Heart right ventricle (tissue), 16 donors: ENCODE measurements at regions not wholly inside any gene's neighbourhood (a gene's known extent, or its start where the extent isn't known, plus 50 kb on each side); places are given as distances from the start of the nearest gene placed in this dataset.

Source experiments
- ATAC-seq, 8 donors: fragments of 200-7000 bp; cut with Tn5 transposase; one replicate each; pipeline ENCODE4 v1.9.1; 2020; ENCODE audit warnings: mild to moderate bottlenecking in 8 of 8, moderate library complexity in 8 of 8, moderate number of reproducible peaks in 1 of 8
- DNase-seq, 2 donors: peaks; one replicate each; pipeline ENCODE4 v3.0.0-alpha.2; 2020
- H3K27ac ChIP-seq, 10 donors: fragments of 200-600 bp; sonication (generic) in 2 of 10; one replicate each; pipeline versions ENCODE4 v1.5.0 to v1.8.0; 2020 to 2022; ENCODE audit warnings: mild to moderate bottlenecking in 3 of 10
- H3K27me3 ChIP-seq, 7 donors: fragments of 200-600 bp; one replicate each; pipeline ENCODE4 v1.8.0; 2021 to 2022; ENCODE audit warnings: mild to moderate bottlenecking in 2 of 7
- H3K36me3 ChIP-seq, 9 donors: fragments of 200-600 bp; sonication (generic) in 1 of 9; one replicate each; pipeline versions ENCODE4 v1.5.0 to v1.8.0; 2020 to 2022; ENCODE audit warnings: mild to moderate bottlenecking in 2 of 9
- H3K4me1 ChIP-seq, 9 donors: fragments of 200-600 bp; sonication (generic) in 1 of 9; one replicate each; pipeline versions ENCODE4 v1.5.0 to v1.8.0; 2020 to 2022; ENCODE audit warnings: mild to moderate bottlenecking in 4 of 9
- H3K4me3 ChIP-seq, 10 donors: fragments of 200-600 bp; sonication (generic) in 2 of 10; one replicate each; pipeline versions ENCODE4 v1.5.0 to v1.8.0; 2020 to 2022; ENCODE audit warnings: mild to moderate bottlenecking in 7 of 10, moderate library complexity in 2 of 10
- H3K9me3 ChIP-seq, 11 donors: fragments of 200-600 bp in 10 of 11; sonication (generic) in 2 of 11; one replicate each; pipeline versions ENCODE4 v1.5.0 to v1.8.0; 2013 to 2022; ENCODE audit warnings: mild to moderate bottlenecking in 2 of 11, control low read depth in 1 of 11, moderate library complexity in 1 of 11
- CTCF ChIP-seq, 9 donors: fragments of 200-600 bp; sonication (generic) in 2 of 9; IDR thresholded peaks; one replicate each; pipeline versions ENCODE4 v1.5.0 to v1.8.0; 2021 to 2022; ENCODE audit warnings: antibody characterized with exemption in 9 of 9, mild to moderate bottlenecking in 5 of 9, moderate library complexity in 1 of 9
- WGBS, 2 donors: extraction: QIAGEN DNeasy Blood & Tissue Kit; methylation state at CpG; one replicate each; pipeline ENCODE4 v1.1.7; 2013; ENCODE audit warnings: inconsistent platforms in 1 of 2; 5-methylcytosine and 5-hydroxymethylcytosine counted together
- intact Hi-C, 10 donors: fragments of 100-400 bp; cut with DNase I; formaldehyde crosslinking; loops; one replicate each; pipeline versions ENCODE4 v1.11.1 to v1.14.2; 2022
- donor health status: Arrhythmogenic right ventricular cardiomyopathy.
- donor health status: ischemic (EF 13 %, LVEDD 7.1; RV severe dilation, severe dysfunction).
- donor health status: healthy with polysubstance abuse.
- donor health status: DM: no; HTN: yes; CAD: no.
- donor health status: DM: no; HTN: no; CAD: no.
- donor health status: ischemic (EF 25% LVEDD 6.9; RV normal size, moderate dysfunction).
- donor health status: ischemic (EF 25% LVEDD 5.7; RV mildly dilated, moderate dysfunction).
- donor health status: healthy.
- donor health status: DM: yes; HTN: yes; CAD: no.
- donor health status: Ischemic cardiomyopathy.
- donor health status: ischemic (EF 35%, LVEDD 5.7; RV mildly dilated, moderate dysfunction).
- donor health status: nonischemic (EF 11% LVEDD 7.7; RV severe dilation, severe dysfunction).
- donor health status: DM: yes; HTN: yes; CAD: no.
- donor health status: PGD.
- donor health status: ischemic (EF 29% LVEDD 5.4; RV normal size, mild dysfunction).
- donor health status: nonischemic (EF 23%, LVEDD 6.1; RV moderate dilation, normal function).

- intact Hi-C loops: no loop called here
- DNase-seq (no peak), ATAC-seq (no peak)
- Histone ChIP-seq H3K27ac (no peak overlapping the region), H3K27me3 (peaks cover 0 to 5% (median 0%) of the 10 kb centered on the region in 7 donors), H3K9me3 (no peaks in the 10 kb centered on the region), H3K36me3 (no peaks in the 10 kb centered on the region), H3K4me1 (no peaks in the 10 kb centered on the region), H3K4me3 (no peak overlapping the region)
- WGBS, 2 donors: 71 to 79% methylated on average over 1 of the region's 1 CpG
- TF ChIP-seq CTCF (IDR thresholded peaks at IDR 0.05): no peak
Observed at GRCh38 chr2:142467321-142467720, 336.5 kb upstream of the LRP1B start.

GRCh38 chr2:142463047-142463446, 332.2 kb upstream of the LRP1B start:
- ATAC-seq (no peak), DNase-seq (no peak)
- H3K36me3 ChIP-seq: no peaks in the 10 kb centered on the region
- WGBS, 2 donors: 70 to 77% methylated on average over 3 of the region's 3 CpGs
- no peak overlapping the region for H3K27ac ChIP-seq
- H3K4me3 ChIP-seq: no peak overlapping the region
- intact Hi-C loops: no loop called here
- H3K9me3 ChIP-seq: no peaks in the 10 kb centered on the region
- no peaks in the 10 kb centered on the region for H3K4me1 ChIP-seq
- no peak for TF ChIP-seq CTCF (IDR thresholded peaks at IDR 0.05)
- peaks cover 0 to 5% (median 0%) of the 10 kb centered on the region in 7 donors for H3K27me3 ChIP-seq

GRCh38 chr2:142462306-142462705, 331.5 kb upstream of the LRP1B start:
- Histone ChIP-seq H3K27ac (no peak overlapping the region), H3K4me1 (no peaks in the 10 kb centered on the region), H3K4me3 (no peak overlapping the region), H3K36me3 (no peaks in the 10 kb centered on the region), H3K27me3 (peaks cover 0 to 2% (median 0%) of the 10 kb centered on the region in 7 donors), H3K9me3 (peaks cover 0 to under 1% (median 0%) of the 10 kb centered on the region in 11 donors)
- no peak for TF ChIP-seq CTCF (IDR thresholded peaks at IDR 0.05)
- DNase-seq (no peak), ATAC-seq (no peak)
- WGBS, 2 donors: 62 to 70% methylated on average over 1 of the region's 1 CpG
- intact Hi-C loops: no loop called here

GRCh38 chr2:142445551-142446072, 314.8 kb upstream of the LRP1B start:
- DNase-seq: no peak
- Histone ChIP-seq H3K36me3 (no peaks in the 10 kb centered on the region), H3K4me1 (no peaks in the 10 kb centered on the region), H3K4me3 (no peak overlapping the region), H3K27me3 (no peaks in the 10 kb centered on the region), H3K27ac (no peak overlapping the region), H3K9me3 (no peaks in the 10 kb centered on the region)
- 68 to 75% methylated on average over 5 of the region's 5 CpGs for WGBS, 2 donors
- intact Hi-C loops: no loop called here
- ATAC-seq: no peak
- no peak for TF ChIP-seq CTCF (IDR thresholded peaks at IDR 0.05)
